ENCODE measurements at regions not wholly inside any gene's neighbourhood (a gene's known extent, or its start where the extent isn't known, plus 50 kb on each side); places are given as distances from the start of the nearest gene placed in this dataset.

- no peak for DNase-seq
These were observed 125.3 kb upstream of the KLF7 start for GRCh38 chr2:207290833-207291624.

- DNase-seq = no peak
These were observed 126.0 kb upstream of the KLF7 start for GRCh38 chr2:207291625-207292252.

- DNase-seq = no peak
These were observed 130.7 kb upstream of the KLF7 start for GRCh38 chr2:207296265-207296948.

GRCh38 chr2:207300817-207301216 is 135.1 kb upstream of the KLF7 start:
- DNase-seq = no peak

GRCh38 chr2:207304761-207305160 is 139.0 kb upstream of the KLF7 start:
- no peak for DNase-seq

- DNase-seq = no peak
These were observed 142.9 kb upstream of the KLF7 start for GRCh38 chr2:207308519-207309224.

GRCh38 chr2:207311316-207312005 is 145.7 kb upstream of the KLF7 start:
- DNase-seq = peak; percentile 15

GRCh38 chr2:207312006-207312356 is 146.2 kb upstream of the KLF7 start:
- DNase-seq = no peak

- DNase-seq = no peak
These were observed 148.2 kb upstream of the KLF7 start for GRCh38 chr2:207313947-207314346.

GRCh38 chr2:207315131-207315530 is 149.4 kb upstream of the KLF7 start:
- DNase-seq = no peak

- DNase-seq = no peak
These were observed 150.7 kb upstream of the KLF7 start for GRCh38 chr2:207316484-207316883.

- no peak for DNase-seq
These were observed 151.2 kb upstream of the KLF7 start for GRCh38 chr2:207316906-207317305.

- DNase-seq = no peak
These were observed 151.7 kb upstream of the KLF7 start for GRCh38 chr2:207317378-207317984.

GRCh38 chr2:207318181-207318628 is 152.5 kb upstream of the KLF7 start:
- DNase-seq = no peak

GRCh38 chr2:207319316-207319715 is 153.6 kb upstream of the KLF7 start:
- DNase-seq = no peak

GRCh38 chr2:207320381-207321159 is 154.8 kb upstream of the KLF7 start:
- DNase-seq = no peak

- DNase-seq = no peak
These were observed 155.8 kb upstream of the KLF7 start for GRCh38 chr2:207321514-207321913.

GRCh38 chr2:207324001-207324400 is 158.3 kb upstream of the KLF7 start:
- DNase-seq = no peak

- no peak for DNase-seq
These were observed 161.8 kb upstream of the KLF7 start for GRCh38 chr2:207327513-207327912.

GRCh38 chr2:207328944-207329386 is 163.2 kb upstream of the KLF7 start:
- DNase-seq = no peak

- DNase-seq = no peak
These were observed 165.2 kb upstream of the KLF7 start for GRCh38 chr2:207330912-207331311.
